ENCODE measurements at regions not wholly inside any gene's neighbourhood (a gene's known extent, or its start where the extent isn't known, plus 50 kb on each side); places are given as distances from the start of the nearest gene placed in this dataset.

- TF ChIP-seq GATA2 (IDR thresholded peaks at IDR 0.05; ENCODE audit: low read depth, low read length) (no peak), GATA3 (IDR thresholded peaks at IDR 0.05; ENCODE audit: low read depth, low read length) (no peak)
Measured at GRCh38 chr5:173668245-173668800, 51.9 kb upstream of the BOD1 start.
